WTC11 (cell line): ENCODE measurements at regions not wholly inside any gene's neighbourhood (a gene's known extent, or its start where the extent isn't known, plus 50 kb on each side); places are given as distances from the start of the nearest gene placed in this dataset.

Source experiments
- ELF4 ChIP-seq: sonication (generic); formaldehyde crosslinking; IDR thresholded peaks from 2 replicates; pipeline ENCODE4 v1.8.1; 2022; ENCODE audit warnings: low read depth, mild to moderate bottlenecking, moderate library complexity, missing genetic modification reagents
- EMX1 ChIP-seq: fragments of 250-450 bp; sonication (Bioruptor Pico); IDR thresholded peaks from 2 replicates; pipeline ENCODE4 v1.8.0; 2021; ENCODE audit warnings: mild to moderate bottlenecking
- IRF2 ChIP-seq: sonication (generic); formaldehyde crosslinking; IDR thresholded peaks from 2 replicates; pipeline ENCODE4 v1.8.0; 2022; ENCODE audit warnings: low read depth, missing genetic modification reagents, borderline replicate concordance
- NR3C1 ChIP-seq: sonication (generic); formaldehyde crosslinking; conservative IDR thresholded peaks from 2 replicates; pipeline ENCODE4 v1.8.1; 2023; ENCODE audit warnings: low read depth, mild to moderate bottlenecking, missing genetic modification reagents
- SOX15 ChIP-seq: fragments of 250-450 bp; sonication (Bioruptor Pico); IDR thresholded peaks from 2 replicates; pipeline ENCODE4 v1.9.0; 2021; ENCODE audit warnings: mild to moderate bottlenecking
- TF ChIP-seq, protein P1 (sequence below): fragments of 200-600 bp; IDR thresholded peaks from 2 replicates; pipeline ENCODE4 v1.8.0; 2022; ENCODE audit warnings: antibody characterized with exemption
- TF ChIP-seq, protein P2 (sequence below): fragments of 250-450 bp; sonication (Bioruptor Pico); IDR thresholded peaks from 2 replicates; pipeline ENCODE4 v1.9.0; 2021; ENCODE audit warnings: mild to moderate bottlenecking, borderline replicate concordance
- TF ChIP-seq, protein P3 (sequence below): fragments of 250-450 bp; sonication (Bioruptor Pico); IDR thresholded peaks from 2 replicates; pipeline ENCODE4 v2.1.2; 2022; ENCODE audit warnings: mild to moderate bottlenecking, moderate library complexity
- TF ChIP-seq, protein P4 (sequence below): sonication (generic); formaldehyde crosslinking; conservative IDR thresholded peaks from 2 replicates; pipeline ENCODE4 v1.8.1; 2022; ENCODE audit warnings: mild to moderate bottlenecking, missing genetic modification reagents
- TF ChIP-seq, protein P5 (sequence below): sonication (generic); formaldehyde crosslinking; IDR thresholded peaks from 2 replicates; pipeline ENCODE4 v1.8.1; 2023; ENCODE audit warnings: mild to moderate bottlenecking, moderate library complexity, missing genetic modification reagents
- TF ChIP-seq, protein P6 (sequence below): sonication (generic); formaldehyde crosslinking; IDR thresholded peaks from 2 replicates; pipeline ENCODE4 v1.8.0; 2022; ENCODE audit warnings: mild to moderate bottlenecking, missing genetic modification reagents

DNA sequence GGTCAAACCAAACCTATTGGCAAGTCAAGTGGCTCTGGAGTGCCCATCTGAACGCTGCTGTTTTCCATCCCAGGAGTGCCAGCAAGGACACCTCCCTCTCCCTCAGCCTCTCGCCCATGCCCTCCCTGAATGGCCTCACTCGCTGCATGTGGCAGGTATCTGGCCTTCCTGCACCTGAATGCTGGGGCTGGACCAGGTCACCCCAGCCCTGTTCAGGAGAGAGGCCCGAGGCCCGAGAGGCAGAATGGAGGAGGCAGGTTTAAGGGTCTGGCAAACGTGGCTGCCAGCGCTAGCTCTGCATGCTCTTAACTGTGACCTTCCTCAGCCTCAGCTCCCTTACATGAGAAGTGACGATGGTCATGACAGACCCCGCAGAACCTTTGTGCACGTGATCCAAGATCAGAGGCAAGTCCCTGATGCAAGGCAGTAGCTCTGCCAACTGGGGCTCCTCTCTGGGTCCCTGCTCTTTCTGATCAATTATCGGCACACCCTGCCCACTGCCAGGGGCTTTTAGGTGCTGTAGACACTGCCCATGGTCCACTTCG is 295.7 kb upstream of the ZMIZ1 start:
- no peak for TF ChIP-seq ELF4 (CRISPR knock-in tag)
- TF ChIP-seq, protein P1, sequence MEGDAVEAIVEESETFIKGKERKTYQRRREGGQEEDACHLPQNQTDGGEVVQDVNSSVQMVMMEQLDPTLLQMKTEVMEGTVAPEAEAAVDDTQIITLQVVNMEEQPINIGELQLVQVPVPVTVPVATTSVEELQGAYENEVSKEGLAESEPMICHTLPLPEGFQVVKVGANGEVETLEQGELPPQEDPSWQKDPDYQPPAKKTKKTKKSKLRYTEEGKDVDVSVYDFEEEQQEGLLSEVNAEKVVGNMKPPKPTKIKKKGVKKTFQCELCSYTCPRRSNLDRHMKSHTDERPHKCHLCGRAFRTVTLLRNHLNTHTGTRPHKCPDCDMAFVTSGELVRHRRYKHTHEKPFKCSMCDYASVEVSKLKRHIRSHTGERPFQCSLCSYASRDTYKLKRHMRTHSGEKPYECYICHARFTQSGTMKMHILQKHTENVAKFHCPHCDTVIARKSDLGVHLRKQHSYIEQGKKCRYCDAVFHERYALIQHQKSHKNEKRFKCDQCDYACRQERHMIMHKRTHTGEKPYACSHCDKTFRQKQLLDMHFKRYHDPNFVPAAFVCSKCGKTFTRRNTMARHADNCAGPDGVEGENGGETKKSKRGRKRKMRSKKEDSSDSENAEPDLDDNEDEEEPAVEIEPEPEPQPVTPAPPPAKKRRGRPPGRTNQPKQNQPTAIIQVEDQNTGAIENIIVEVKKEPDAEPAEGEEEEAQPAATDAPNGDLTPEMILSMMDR: no peak
- TF ChIP-seq SOX15 (CRISPR knock-in tag): no peak
- TF ChIP-seq, protein P2, sequence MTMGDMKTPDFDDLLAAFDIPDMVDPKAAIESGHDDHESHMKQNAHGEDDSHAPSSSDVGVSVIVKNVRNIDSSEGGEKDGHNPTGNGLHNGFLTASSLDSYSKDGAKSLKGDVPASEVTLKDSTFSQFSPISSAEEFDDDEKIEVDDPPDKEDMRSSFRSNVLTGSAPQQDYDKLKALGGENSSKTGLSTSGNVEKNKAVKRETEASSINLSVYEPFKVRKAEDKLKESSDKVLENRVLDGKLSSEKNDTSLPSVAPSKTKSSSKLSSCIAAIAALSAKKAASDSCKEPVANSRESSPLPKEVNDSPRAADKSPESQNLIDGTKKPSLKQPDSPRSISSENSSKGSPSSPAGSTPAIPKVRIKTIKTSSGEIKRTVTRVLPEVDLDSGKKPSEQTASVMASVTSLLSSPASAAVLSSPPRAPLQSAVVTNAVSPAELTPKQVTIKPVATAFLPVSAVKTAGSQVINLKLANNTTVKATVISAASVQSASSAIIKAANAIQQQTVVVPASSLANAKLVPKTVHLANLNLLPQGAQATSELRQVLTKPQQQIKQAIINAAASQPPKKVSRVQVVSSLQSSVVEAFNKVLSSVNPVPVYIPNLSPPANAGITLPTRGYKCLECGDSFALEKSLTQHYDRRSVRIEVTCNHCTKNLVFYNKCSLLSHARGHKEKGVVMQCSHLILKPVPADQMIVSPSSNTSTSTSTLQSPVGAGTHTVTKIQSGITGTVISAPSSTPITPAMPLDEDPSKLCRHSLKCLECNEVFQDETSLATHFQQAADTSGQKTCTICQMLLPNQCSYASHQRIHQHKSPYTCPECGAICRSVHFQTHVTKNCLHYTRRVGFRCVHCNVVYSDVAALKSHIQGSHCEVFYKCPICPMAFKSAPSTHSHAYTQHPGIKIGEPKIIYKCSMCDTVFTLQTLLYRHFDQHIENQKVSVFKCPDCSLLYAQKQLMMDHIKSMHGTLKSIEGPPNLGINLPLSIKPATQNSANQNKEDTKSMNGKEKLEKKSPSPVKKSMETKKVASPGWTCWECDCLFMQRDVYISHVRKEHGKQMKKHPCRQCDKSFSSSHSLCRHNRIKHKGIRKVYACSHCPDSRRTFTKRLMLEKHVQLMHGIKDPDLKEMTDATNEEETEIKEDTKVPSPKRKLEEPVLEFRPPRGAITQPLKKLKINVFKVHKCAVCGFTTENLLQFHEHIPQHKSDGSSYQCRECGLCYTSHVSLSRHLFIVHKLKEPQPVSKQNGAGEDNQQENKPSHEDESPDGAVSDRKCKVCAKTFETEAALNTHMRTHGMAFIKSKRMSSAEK (CRISPR knock-in tag): no peak
- TF ChIP-seq, protein P3, sequence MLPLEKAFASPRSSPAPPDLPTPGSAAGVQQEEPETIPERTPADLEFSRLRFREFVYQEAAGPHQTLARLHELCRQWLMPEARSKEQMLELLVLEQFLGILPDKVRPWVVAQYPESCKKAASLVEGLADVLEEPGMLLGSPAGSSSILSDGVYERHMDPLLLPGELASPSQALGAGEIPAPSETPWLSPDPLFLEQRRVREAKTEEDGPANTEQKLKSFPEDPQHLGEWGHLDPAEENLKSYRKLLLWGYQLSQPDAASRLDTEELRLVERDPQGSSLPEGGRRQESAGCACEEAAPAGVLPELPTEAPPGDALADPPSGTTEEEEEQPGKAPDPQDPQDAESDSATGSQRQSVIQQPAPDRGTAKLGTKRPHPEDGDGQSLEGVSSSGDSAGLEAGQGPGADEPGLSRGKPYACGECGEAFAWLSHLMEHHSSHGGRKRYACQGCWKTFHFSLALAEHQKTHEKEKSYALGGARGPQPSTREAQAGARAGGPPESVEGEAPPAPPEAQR: no peak
- TF ChIP-seq EMX1 (CRISPR knock-in tag): no peak
- no peak for TF ChIP-seq NR3C1
- TF ChIP-seq IRF2 (CRISPR knock-in tag): no peak
- TF ChIP-seq, protein P4, sequence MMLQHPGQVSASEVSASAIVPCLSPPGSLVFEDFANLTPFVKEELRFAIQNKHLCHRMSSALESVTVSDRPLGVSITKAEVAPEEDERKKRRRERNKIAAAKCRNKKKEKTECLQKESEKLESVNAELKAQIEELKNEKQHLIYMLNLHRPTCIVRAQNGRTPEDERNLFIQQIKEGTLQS (CRISPR knock-in tag): no peak
- TF ChIP-seq, protein P5, sequence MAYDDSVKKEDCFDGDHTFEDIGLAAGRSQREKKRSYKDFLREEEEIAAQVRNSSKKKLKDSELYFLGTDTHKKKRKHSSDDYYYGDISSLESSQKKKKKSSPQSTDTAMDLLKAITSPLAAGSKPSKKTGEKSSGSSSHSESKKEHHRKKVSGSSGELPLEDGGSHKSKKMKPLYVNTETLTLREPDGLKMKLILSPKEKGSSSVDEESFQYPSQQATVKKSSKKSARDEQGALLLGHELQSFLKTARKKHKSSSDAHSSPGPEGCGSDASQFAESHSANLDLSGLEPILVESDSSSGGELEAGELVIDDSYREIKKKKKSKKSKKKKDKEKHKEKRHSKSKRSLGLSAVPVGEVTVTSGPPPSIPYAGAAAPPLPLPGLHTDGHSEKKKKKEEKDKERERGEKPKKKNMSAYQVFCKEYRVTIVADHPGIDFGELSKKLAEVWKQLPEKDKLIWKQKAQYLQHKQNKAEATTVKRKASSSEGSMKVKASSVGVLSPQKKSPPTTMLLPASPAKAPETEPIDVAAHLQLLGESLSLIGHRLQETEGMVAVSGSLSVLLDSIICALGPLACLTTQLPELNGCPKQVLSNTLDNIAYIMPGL (CRISPR knock-in tag): no peak
- TF ChIP-seq, protein P6, sequence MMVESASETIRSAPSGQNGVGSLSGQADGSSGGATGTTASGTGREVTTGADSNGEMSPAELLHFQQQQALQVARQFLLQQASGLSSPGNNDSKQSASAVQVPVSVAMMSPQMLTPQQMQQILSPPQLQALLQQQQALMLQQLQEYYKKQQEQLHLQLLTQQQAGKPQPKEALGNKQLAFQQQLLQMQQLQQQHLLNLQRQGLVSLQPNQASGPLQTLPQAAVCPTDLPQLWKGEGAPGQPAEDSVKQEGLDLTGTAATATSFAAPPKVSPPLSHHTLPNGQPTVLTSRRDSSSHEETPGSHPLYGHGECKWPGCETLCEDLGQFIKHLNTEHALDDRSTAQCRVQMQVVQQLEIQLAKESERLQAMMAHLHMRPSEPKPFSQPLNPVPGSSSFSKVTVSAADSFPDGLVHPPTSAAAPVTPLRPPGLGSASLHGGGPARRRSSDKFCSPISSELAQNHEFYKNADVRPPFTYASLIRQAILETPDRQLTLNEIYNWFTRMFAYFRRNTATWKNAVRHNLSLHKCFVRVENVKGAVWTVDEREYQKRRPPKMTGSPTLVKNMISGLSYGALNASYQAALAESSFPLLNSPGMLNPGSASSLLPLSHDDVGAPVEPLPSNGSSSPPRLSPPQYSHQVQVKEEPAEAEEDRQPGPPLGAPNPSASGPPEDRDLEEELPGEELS (CRISPR knock-in tag): no peak
